ENCODE measurements at regions not wholly inside any gene's neighbourhood (a gene's known extent, or its start where the extent isn't known, plus 50 kb on each side); places are given as distances from the start of the nearest gene placed in this dataset.

DNA sequence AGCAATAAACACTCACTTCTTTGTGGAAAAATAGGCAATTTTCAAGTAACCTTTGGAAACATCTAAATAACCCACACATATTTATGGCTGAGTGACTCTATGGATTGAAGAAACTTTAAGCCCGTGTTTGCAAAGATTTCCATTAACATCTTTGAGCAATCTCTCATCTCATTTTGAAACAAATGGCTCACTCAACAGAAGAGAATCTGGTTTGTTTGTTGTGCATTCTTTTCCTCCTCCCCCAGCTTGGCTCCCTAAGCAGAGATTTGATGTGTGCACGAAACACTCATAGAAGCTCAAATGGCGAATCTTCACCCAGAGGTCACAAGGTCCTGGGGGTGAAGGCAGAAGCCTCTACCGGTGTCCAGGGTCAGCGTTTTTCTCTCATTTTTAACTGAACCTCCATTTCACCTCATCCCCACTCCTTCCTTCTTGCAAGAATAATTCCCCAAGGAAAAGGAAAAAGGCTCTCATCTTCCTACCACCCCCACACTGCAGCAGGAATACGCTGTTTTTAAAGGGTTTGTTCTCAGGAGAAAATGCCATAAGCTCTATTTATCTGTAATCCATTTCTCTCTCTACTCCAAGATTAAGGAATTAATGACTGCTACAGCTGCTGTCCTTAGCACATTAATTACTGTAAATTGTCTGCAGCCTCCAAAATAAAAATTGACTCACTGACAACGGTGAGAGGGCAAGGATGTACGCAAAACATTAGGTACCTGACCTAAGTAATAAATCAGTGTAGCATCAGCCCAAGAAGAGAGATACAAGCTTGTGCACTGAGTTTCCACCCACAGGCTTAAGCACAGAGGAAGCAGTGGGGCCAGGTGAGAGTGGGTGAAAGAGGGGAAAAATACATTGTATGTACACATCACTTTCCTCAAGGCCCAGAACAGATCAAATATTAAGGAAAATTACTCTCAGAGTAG, 307.6 kb upstream of the NOCT start:
- TF ChIP-seq, protein P1, sequence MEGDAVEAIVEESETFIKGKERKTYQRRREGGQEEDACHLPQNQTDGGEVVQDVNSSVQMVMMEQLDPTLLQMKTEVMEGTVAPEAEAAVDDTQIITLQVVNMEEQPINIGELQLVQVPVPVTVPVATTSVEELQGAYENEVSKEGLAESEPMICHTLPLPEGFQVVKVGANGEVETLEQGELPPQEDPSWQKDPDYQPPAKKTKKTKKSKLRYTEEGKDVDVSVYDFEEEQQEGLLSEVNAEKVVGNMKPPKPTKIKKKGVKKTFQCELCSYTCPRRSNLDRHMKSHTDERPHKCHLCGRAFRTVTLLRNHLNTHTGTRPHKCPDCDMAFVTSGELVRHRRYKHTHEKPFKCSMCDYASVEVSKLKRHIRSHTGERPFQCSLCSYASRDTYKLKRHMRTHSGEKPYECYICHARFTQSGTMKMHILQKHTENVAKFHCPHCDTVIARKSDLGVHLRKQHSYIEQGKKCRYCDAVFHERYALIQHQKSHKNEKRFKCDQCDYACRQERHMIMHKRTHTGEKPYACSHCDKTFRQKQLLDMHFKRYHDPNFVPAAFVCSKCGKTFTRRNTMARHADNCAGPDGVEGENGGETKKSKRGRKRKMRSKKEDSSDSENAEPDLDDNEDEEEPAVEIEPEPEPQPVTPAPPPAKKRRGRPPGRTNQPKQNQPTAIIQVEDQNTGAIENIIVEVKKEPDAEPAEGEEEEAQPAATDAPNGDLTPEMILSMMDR (IDR thresholded peaks at IDR 0.05; ENCODE audit: insufficient read depth, missing control alignments): no peak

DNA sequence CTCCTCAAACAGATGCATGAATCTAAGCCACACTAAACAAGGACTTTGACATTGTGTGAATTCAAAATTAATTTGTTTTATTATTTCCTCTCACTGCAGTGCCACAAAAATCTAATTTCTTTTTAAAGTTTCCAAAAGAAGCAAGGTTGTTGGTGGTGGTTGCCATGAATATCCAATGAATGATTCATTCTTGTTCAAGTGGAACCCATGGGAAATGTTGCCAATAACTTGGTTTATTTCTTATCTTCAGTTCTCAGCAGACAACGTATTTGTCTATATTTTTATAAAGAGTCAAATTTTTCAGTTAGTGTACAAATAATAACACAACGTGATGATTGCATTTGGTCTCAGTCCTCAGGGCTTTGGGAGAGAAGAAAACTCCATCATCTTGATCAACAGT, 309.4 kb upstream of the NOCT start:
- FAIRE-seq: no peak
- DNase-seq (ENCODE audit: insufficient read length, low spot score): no peak
- TF ChIP-seq, protein P1 (IDR thresholded peaks at IDR 0.05; ENCODE audit: insufficient read depth, missing control alignments): no peak

More for the DNA sequence above, 307.6 kb upstream of the NOCT start:
- DNase-seq (ENCODE audit: insufficient read length, low spot score): peak; percentile 25
- FAIRE-seq: peak; percentile 92

DNA sequence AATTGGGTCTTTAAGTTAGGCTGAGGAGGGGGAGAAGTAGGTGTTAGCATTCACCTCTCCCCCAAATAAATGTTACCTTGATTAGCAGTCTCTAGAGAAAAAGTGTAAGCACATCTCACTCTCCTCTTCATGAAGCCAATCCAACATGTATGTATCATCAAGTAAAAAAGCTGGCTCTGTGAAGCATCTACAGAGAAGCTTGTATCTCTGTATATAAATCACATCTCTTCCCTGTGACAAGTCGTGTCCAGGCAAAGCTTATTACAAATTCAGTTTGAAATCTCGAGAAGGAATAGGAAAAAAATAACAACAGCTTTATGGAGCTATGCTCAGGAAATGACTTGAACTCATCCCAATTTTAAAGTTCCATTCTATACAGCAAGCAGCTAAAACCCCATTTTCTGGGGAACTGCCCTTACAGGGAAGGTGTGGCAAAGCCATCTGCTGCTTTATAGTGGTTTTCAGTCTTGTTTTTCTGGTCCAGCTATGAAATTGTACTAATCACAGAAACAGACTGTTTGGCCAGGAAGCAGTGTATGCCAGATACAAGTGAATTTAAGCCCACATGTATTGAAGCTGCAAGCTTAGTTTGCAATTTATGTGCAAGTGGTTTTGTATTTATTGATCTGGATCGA, 313.3 kb upstream of the NOCT start:
- FAIRE-seq (peak; percentile 75), DNase-seq (ENCODE audit: insufficient read length, low spot score) (no peak)
- TF ChIP-seq, protein P1 (IDR thresholded peaks at IDR 0.05; ENCODE audit: insufficient read depth, missing control alignments): no peak

DNA sequence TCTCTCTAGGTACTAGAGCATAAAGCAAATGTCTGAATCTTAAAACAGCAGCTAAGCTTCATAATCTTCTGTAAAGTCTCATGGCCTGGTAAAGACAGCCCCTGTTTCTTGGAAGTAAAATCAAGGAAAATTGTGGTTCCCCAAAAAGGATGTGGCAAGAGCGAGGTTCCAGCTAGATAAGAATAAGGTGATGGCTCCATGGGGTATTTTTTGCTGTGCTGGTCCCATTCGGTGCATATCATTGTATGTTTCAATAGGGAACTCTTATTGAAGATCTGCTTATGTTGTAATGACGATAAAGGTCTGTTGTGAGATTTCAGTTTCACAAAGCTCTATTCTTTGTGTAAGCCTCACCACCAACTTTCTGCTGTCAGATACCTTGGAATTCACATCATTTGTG, 316.9 kb upstream of the NOCT start:
- FAIRE-seq: no peak
- no peak for DNase-seq (ENCODE audit: insufficient read length, low spot score)
- TF ChIP-seq, protein P1 (IDR thresholded peaks at IDR 0.05; ENCODE audit: insufficient read depth, missing control alignments): no peak

DNA sequence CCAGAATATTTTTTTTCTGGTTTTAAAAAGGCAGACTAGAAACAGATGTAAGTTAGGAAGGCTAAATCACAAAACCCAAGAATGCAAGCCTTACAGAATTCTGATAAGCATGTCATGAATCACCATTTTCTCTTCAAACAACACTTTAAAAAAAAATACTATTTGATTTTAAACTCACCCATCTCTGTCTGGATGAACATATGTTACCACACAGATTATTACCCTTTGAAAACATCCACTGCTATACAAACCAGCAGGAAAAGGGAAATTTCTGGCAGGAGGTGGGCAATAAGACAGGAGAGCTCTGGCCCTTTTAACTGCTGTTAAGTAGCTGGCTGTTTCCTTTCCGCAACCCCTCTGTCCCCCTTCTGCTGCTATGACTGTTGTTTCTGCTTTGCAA, 317.7 kb upstream of the NOCT start:
- TF ChIP-seq, protein P1 (IDR thresholded peaks at IDR 0.05; ENCODE audit: insufficient read depth, missing control alignments): no peak
- DNase-seq (ENCODE audit: insufficient read length, low spot score): no peak
- no peak for FAIRE-seq

DNA sequence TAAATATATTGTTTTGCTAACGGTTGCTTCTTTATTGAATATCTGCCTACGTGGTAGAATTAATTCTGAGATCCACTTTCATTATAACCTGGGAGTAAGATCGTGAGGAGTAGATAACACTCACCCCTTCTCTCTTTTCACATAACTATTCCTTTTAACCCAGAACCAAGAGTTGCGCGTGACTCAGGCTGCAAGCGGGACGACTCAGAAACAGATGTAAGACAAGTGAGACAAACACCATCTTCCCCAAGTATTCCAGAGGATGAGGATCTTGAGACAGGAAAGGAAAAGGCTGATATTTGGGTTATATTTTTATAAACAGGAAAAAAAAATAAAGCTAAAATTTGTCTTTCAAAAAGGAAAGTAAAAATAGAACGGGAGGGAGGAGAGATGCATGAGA, 318.8 kb upstream of the NOCT start:
- TF ChIP-seq, protein P1 (IDR thresholded peaks at IDR 0.05; ENCODE audit: insufficient read depth, missing control alignments): no peak
- no peak for FAIRE-seq
- DNase-seq (ENCODE audit: insufficient read length, low spot score): no peak

DNA sequence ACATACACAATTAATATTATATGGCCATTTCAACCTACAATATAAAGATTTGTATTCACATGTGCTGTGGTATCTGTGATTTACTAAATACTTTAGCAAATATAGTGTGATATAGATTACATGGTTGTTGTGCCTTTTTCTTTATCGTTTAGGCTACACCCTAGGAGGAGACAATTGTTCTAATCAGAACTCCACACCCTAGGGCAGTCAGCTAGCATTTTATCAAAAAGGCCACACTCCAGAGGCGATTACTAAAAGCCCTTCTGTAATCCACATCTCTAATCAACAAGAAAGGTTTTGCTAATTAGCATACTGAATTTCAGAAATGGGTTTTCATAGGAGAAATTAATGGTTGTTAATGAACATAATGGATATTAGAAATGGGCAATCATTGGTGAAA, 319.5 kb upstream of the NOCT start:
- DNase-seq (ENCODE audit: insufficient read length, low spot score) (no peak), FAIRE-seq (no peak)
- TF ChIP-seq, protein P1 (IDR thresholded peaks at IDR 0.05; ENCODE audit: insufficient read depth, missing control alignments): no peak
